ENCODE measurements at regions not wholly inside any gene's neighbourhood (a gene's known extent, or its start where the extent isn't known, plus 50 kb on each side); places are given as distances from the start of the nearest gene placed in this dataset.

DNA sequence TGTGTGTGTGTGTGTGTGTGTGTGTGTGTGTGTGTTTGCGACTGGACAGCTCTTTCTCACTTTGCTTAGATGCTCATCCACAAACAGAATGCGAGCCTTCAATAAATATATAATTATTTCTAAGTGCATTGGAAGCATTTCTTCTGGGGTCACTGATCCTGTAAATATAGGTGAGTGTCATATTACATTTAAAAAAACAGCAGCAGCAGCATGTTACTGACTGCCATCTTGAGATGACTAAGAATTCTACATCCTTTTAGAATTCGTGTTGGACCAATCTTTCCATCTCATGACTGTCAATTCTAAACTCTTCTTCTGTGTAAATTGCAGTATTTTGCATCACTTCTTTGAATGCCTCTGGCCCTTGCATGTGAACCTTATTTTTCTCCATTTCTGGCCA lies 238.0 kb upstream of the DDI1 start:
- Histone ChIP-seq H3K36me3 (ENCODE audit: control insufficient read depth, insufficient read depth, low read length) (no peaks in the 10 kb centered on the region), H3K9me3 (ENCODE audit: control insufficient read depth, insufficient read depth, low read depth, low read length) (no peaks in the 10 kb centered on the region), H3K4me1 (ENCODE audit: control insufficient read depth, extremely low read depth, insufficient read depth, low read length) (no peaks in the 10 kb centered on the region), H3K4me2 (ENCODE audit: extremely low read depth, insufficient read depth, low read length) (no peak overlapping the region), H3K79me2 (ENCODE audit: control insufficient read depth, insufficient read depth, low read length) (no peaks in the 10 kb centered on the region), H3K4me3 (replicated peaks in 1 of 4; ENCODE audit: control extremely low read depth in 1 of 4, insufficient read depth in 1 of 4, low read depth in 3 of 4, low read length in 4 of 4) (no peak overlapping the region), H2AFZ (ENCODE audit: low read length) (no peak overlapping the region), H3K27me3 (ENCODE audit: control insufficient read depth, insufficient read depth, low read length) (no peaks in the 10 kb centered on the region), H3K9ac (ENCODE audit: insufficient read depth, low read length) (no peak overlapping the region), H4K20me1 (ENCODE audit: control insufficient read depth, extremely low read depth, insufficient read depth, low read length) (no peaks in the 10 kb centered on the region), H3K27ac (ENCODE audit: insufficient read depth, low read length) (no peak overlapping the region)
- DNase-seq (ENCODE audit: low read depth in 2 of 2): peak in 1 of 2 donors; percentile 54
- TF ChIP-seq EZH2 (IDR thresholded peaks at IDR 0.05; ENCODE audit: low read length, missing control alignments) (no peak), CTCF (conservative IDR thresholded peaks at IDR 0.05 in 1 of 2, IDR thresholded peaks at IDR 0.05 in 1 of 2; ENCODE audit: low read depth in 1 of 2, low read length in 2 of 2) (no peak)

DNA sequence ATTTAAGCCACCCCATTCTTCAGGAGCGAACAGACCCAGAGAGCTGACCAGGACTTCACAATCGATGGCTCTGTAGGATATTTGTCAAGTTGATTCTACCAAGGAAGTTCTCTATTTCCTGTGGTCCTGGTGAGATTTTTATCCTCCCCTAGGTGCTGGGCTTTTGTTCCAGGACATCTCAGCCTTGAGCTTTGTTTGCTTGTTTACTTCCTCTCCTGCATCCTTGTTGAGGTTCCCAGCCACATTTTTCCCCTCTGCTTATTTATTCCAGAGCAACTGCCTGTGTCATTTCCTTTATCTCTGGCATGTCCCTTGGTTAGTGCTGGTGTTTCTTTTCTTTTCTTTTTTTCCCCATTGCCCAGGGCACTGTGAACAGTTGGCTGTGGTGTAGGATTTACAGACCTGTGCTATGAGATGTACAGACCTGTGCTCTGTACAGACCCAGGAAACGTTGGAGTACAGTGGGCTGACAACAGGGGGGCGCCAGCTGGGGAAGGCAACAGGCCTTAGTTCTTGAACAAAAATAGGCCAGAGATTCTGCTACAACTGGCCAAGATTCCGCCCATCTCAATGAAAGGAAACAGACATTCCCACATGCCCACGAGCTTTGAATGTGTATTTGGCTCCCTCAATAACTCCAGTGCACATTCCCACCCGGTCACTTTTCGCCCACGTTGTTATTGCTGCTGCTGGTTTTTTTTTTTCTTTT lies 235.9 kb upstream of the DDI1 start:
- H3K4me3 ChIP-seq (replicated peaks in 1 of 4; ENCODE audit: control extremely low read depth in 1 of 4, insufficient read depth in 1 of 4, low read depth in 3 of 4, low read length in 4 of 4): no peak overlapping the region
- no peaks in the 10 kb centered on the region for H3K27me3 ChIP-seq (ENCODE audit: control insufficient read depth, insufficient read depth, low read length)
- H2AFZ ChIP-seq (ENCODE audit: low read length): no peak overlapping the region
- no peaks in the 10 kb centered on the region for H3K4me1 ChIP-seq (ENCODE audit: control insufficient read depth, extremely low read depth, insufficient read depth, low read length)
- TF ChIP-seq CTCF (conservative IDR thresholded peaks at IDR 0.05 in 1 of 2, IDR thresholded peaks at IDR 0.05 in 1 of 2; ENCODE audit: low read depth in 1 of 2, low read length in 2 of 2): no peak
- no peak for TF ChIP-seq EZH2 (IDR thresholded peaks at IDR 0.05; ENCODE audit: low read length, missing control alignments)
- H3K79me2 ChIP-seq (ENCODE audit: control insufficient read depth, insufficient read depth, low read length): no peaks in the 10 kb centered on the region
- DNase-seq (ENCODE audit: low read depth in 2 of 2): peak in 1 of 2 donors; percentile 48
- H3K36me3 ChIP-seq (ENCODE audit: control insufficient read depth, insufficient read depth, low read length): no peaks in the 10 kb centered on the region
- H3K27ac ChIP-seq (ENCODE audit: insufficient read depth, low read length): no peak overlapping the region
- no peaks in the 10 kb centered on the region for H3K9me3 ChIP-seq (ENCODE audit: control insufficient read depth, insufficient read depth, low read depth, low read length)
- H3K4me2 ChIP-seq (ENCODE audit: extremely low read depth, insufficient read depth, low read length): no peak overlapping the region
- H4K20me1 ChIP-seq (ENCODE audit: control insufficient read depth, extremely low read depth, insufficient read depth, low read length): no peaks in the 10 kb centered on the region
- no peak overlapping the region for H3K9ac ChIP-seq (ENCODE audit: insufficient read depth, low read length)

DNA sequence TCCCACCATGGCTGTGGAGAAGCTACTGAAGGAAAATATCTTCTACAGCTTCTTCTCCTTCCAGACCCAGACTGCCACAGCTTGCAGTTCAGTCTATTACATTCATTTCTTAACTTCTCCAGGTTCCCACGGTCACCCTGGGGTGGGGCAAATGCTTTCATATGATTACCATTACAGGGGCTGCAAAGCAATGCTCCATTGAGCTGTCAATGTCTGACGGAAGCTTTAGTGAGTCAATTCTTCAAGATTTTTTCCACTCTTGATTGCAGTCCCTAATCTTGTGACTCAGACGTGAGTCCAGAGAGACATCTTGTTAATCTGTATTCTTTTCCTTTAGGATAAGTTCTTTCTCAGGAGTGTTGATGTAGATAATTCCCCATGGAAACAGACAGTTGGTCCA lies 233.4 kb upstream of the DDI1 start:
- H3K27me3 ChIP-seq (ENCODE audit: control insufficient read depth, insufficient read depth, low read length): no peaks in the 10 kb centered on the region
- H3K36me3 ChIP-seq (ENCODE audit: control insufficient read depth, insufficient read depth, low read length): no peaks in the 10 kb centered on the region
- H2AFZ ChIP-seq (ENCODE audit: low read length): no peak overlapping the region
- no peak overlapping the region for H3K4me3 ChIP-seq (replicated peaks in 1 of 4; ENCODE audit: control extremely low read depth in 1 of 4, insufficient read depth in 1 of 4, low read depth in 3 of 4, low read length in 4 of 4)
- H3K4me1 ChIP-seq (ENCODE audit: control insufficient read depth, extremely low read depth, insufficient read depth, low read length): no peaks in the 10 kb centered on the region
- H3K27ac ChIP-seq (ENCODE audit: insufficient read depth, low read length): no peak overlapping the region
- DNase-seq (ENCODE audit: low read depth in 2 of 2): peak in 1 of 2 donors; percentile 80
- H3K9me3 ChIP-seq (ENCODE audit: control insufficient read depth, insufficient read depth, low read depth, low read length): no peaks in the 10 kb centered on the region
- H3K79me2 ChIP-seq (ENCODE audit: control insufficient read depth, insufficient read depth, low read length): no peaks in the 10 kb centered on the region
- TF ChIP-seq EZH2 (IDR thresholded peaks at IDR 0.05; ENCODE audit: low read length, missing control alignments) (no peak), CTCF (conservative IDR thresholded peaks at IDR 0.05 in 1 of 2, IDR thresholded peaks at IDR 0.05 in 1 of 2; ENCODE audit: low read depth in 1 of 2, low read length in 2 of 2) (no peak)
- no peak overlapping the region for H3K4me2 ChIP-seq (ENCODE audit: extremely low read depth, insufficient read depth, low read length)
- no peak overlapping the region for H3K9ac ChIP-seq (ENCODE audit: insufficient read depth, low read length)
- no peaks in the 10 kb centered on the region for H4K20me1 ChIP-seq (ENCODE audit: control insufficient read depth, extremely low read depth, insufficient read depth, low read length)
